ENCODE measurements at regions not wholly inside any gene's neighbourhood (a gene's known extent, or its start where the extent isn't known, plus 50 kb on each side); places are given as distances from the start of the nearest gene placed in this dataset.

DNA sequence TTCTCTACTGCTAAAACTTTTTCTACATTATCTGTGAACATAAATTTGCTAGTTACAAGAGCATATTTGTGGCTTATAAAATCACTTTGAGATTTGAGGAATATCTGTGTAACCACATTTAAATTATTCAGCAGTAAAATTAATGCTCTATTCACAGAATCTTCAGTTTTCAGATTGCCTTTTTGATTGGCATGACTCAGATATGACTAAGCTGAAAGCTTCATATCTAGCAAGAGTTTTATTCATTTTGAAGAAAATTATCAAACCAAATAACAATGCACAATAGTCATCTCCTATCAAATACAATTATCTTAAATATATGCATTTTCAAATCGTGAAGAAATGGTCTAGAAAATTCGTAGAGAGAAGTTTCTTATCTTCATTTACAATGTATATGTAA is 1498.2 kb upstream of the B3GALT2 start:
- Histone ChIP-seq H2AFZ (no peak overlapping the region), H4K20me1 (ENCODE audit: insufficient read depth) (no peaks in the 10 kb centered on the region), H3K27ac (no peak overlapping the region), H3K36me3 (ENCODE audit: low read depth) (no peaks in the 10 kb centered on the region), H3F3A (ENCODE audit: insufficient read depth, low read depth) (no peaks in the 10 kb centered on the region), H3K4me1 (replicated peaks; ENCODE audit: insufficient read depth) (no peaks in the 10 kb centered on the region), H3K4me2 (no peak overlapping the region), H3K9me2 (ENCODE audit: insufficient read depth) (no peaks in the 10 kb centered on the region; the same call in 1 of the 2 replicates), H3K79me2 (ENCODE audit: low read depth) (no peaks in the 10 kb centered on the region), H3K9me3 (ENCODE audit: insufficient read depth, low read depth) (no peaks in the 10 kb centered on the region; the same call in 1 of the 2 replicates), H3K4me3 (no peak overlapping the region), H3K27me3 (ENCODE audit: insufficient read depth, low read depth) (no peaks in the 10 kb centered on the region)
- POLR2A ChIA-PET (ENCODE audit: unreplicated experiment): no interaction called here
- intact Hi-C loops (cut with micrococcal nuclease; ENCODE audit: unreplicated experiment): no loop called here
- no peak for DNase-seq
- TF ChIP-seq EZH2 (IDR thresholded peaks at IDR 0.05; ENCODE audit: low read depth): no peak
- TF ChIP-seq CTCF (conservative IDR thresholded peaks at IDR 0.05): no peak
- CTCF ChIA-PET: no interaction called here
- no TSS peak for BruUV-seq (replicated peaks)

- POLR2A ChIA-PET (ENCODE audit: unreplicated experiment): no interaction called here
- peak; percentile 11 to 50 for DNase-seq
- no peak overlapping the region for H2AFZ ChIP-seq
These were observed 1471.7 kb upstream of the B3GALT2 start for GRCh38 chr1:194658090-194658439.

GRCh38 chr1:194654956-194655355 is 1468.5 kb upstream of the B3GALT2 start:
- DNase-seq: no peak
- TF ChIP-seq EZH2 (IDR thresholded peaks at IDR 0.05; ENCODE audit: low read depth): no peak
- no peak for TF ChIP-seq CTCF (conservative IDR thresholded peaks at IDR 0.05)
- ChIA-PET CTCF (no interaction called here), POLR2A (ENCODE audit: unreplicated experiment) (no interaction called here)
- Histone ChIP-seq H3K79me2 (ENCODE audit: low read depth) (no peaks in the 10 kb centered on the region), H4K20me1 (ENCODE audit: insufficient read depth) (no peaks in the 10 kb centered on the region), H3K4me1 (replicated peaks; ENCODE audit: insufficient read depth) (no peaks in the 10 kb centered on the region), H3K27me3 (ENCODE audit: insufficient read depth, low read depth) (no peaks in the 10 kb centered on the region), H3K9me2 (ENCODE audit: insufficient read depth) (no peaks in the 10 kb centered on the region), H3K36me3 (ENCODE audit: low read depth) (no peaks in the 10 kb centered on the region), H3K27ac (no peak overlapping the region), H3K9me3 (ENCODE audit: insufficient read depth, low read depth) (no peaks in the 10 kb centered on the region), H3F3A (ENCODE audit: insufficient read depth, low read depth) (no peaks in the 10 kb centered on the region), H3K4me3 (no peak overlapping the region), H3K4me2 (no peak overlapping the region), H2AFZ (no peak overlapping the region)
- no TSS peak for BruUV-seq (replicated peaks)
- intact Hi-C loops (cut with micrococcal nuclease; ENCODE audit: unreplicated experiment): no loop called here

More at GRCh38 chr1:194658090-194658439, 1471.7 kb upstream of the B3GALT2 start:
- H3K4me2 ChIP-seq: peak overlapping the region; percentile 8
- H3K36me3 ChIP-seq (ENCODE audit: low read depth): no peaks in the 10 kb centered on the region
- no peaks in the 10 kb centered on the region for H4K20me1 ChIP-seq (ENCODE audit: insufficient read depth)
- CTCF ChIA-PET: no interaction called here
- TF ChIP-seq EZH2 (IDR thresholded peaks at IDR 0.05; ENCODE audit: low read depth) (no peak), CTCF (conservative IDR thresholded peaks at IDR 0.05) (no peak)
- no peak overlapping the region for H3K27ac ChIP-seq
- H3F3A ChIP-seq (ENCODE audit: insufficient read depth, low read depth): no peaks in the 10 kb centered on the region
- no peaks in the 10 kb centered on the region for H3K9me2 ChIP-seq (ENCODE audit: insufficient read depth)
- H3K9me3 ChIP-seq (ENCODE audit: insufficient read depth, low read depth): no peaks in the 10 kb centered on the region
- intact Hi-C loops (cut with micrococcal nuclease; ENCODE audit: unreplicated experiment): no loop called here
- H3K4me1 ChIP-seq (replicated peaks; ENCODE audit: insufficient read depth): no peaks in the 10 kb centered on the region
- no peaks in the 10 kb centered on the region for H3K79me2 ChIP-seq (ENCODE audit: low read depth)
- BruUV-seq (replicated peaks): no TSS peak
- no peak overlapping the region for H3K4me3 ChIP-seq
- no peaks in the 10 kb centered on the region for H3K27me3 ChIP-seq (ENCODE audit: insufficient read depth, low read depth)

Data from PC-9 (cell line).